ENCODE measurements at regions not wholly inside any gene's neighbourhood (a gene's known extent, or its start where the extent isn't known, plus 50 kb on each side); places are given as distances from the start of the nearest gene placed in this dataset.

DNA sequence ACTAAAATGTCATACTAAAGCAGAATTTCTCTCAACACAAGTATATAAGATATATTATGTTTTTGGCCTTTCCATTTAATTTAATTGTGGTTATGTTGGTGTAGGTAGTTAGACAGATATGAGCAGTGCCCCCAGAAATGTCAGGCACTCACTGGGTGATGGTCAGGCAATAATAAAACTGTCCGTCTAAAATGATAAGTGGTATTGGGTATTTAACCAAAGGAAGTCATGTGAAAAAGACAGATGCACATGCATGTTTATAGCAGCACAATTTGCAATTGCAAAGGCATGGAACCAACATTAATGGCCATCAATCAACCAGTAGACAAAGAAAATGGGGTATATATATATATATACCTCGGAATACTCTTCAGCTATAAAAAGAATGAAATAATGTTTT lies 936.6 kb upstream of the SLC39A10 start:
- no peaks in the 10 kb centered on the region for H3K4me1 Mint-ChIP-seq
- DNase-seq (ENCODE audit: low spot score) (no peak), ATAC-seq (no peak)
- H3K27me3 Mint-ChIP-seq (ENCODE audit: low read depth) = no peaks in the 10 kb centered on the region
- no peaks in the 10 kb centered on the region for H3K36me3 Mint-ChIP-seq
- H3K27ac Mint-ChIP-seq = no peak overlapping the region
- H3K9me3 Mint-ChIP-seq = no peaks in the 10 kb centered on the region
- H3K4me3 Mint-ChIP-seq = no peak overlapping the region
- POLR2A ChIA-PET = no interaction called here
- TF ChIP-seq NFYB (CRISPR knock-in tag; conservative IDR thresholded peaks at IDR 0.05; ENCODE audit: low read depth) (no peak), MXD4 (CRISPR knock-in tag; IDR thresholded peaks at IDR 0.05; ENCODE audit: borderline replicate concordance) (no peak), JUN (CRISPR knock-in tag; IDR thresholded peaks at IDR 0.05) (no peak), GTF2I (CRISPR knock-in tag; conservative IDR thresholded peaks at IDR 0.05) (no peak), JAZF1 (CRISPR knock-in tag; IDR thresholded peaks at IDR 0.05) (no peak), MYBL2 (CRISPR knock-in tag; IDR thresholded peaks at IDR 0.05) (no peak), EMX1 (CRISPR knock-in tag; IDR thresholded peaks at IDR 0.05) (no peak), KAT7 (CRISPR knock-in tag; IDR thresholded peaks at IDR 0.05; ENCODE audit: borderline replicate concordance) (no peak), TP53 (CRISPR knock-in tag; IDR thresholded peaks at IDR 0.05) (no peak), ZNF425 (CRISPR knock-in tag; conservative IDR thresholded peaks at IDR 0.05) (no peak), FOXJ3 (CRISPR knock-in tag; IDR thresholded peaks at IDR 0.05; ENCODE audit: borderline replicate concordance) (no peak), CREM (CRISPR knock-in tag; IDR thresholded peaks at IDR 0.05) (no peak), ATF6 (CRISPR knock-in tag; IDR thresholded peaks at IDR 0.05) (no peak), AR (CRISPR knock-in tag; IDR thresholded peaks at IDR 0.05) (no peak)
- TF ChIP-seq, protein P1, sequence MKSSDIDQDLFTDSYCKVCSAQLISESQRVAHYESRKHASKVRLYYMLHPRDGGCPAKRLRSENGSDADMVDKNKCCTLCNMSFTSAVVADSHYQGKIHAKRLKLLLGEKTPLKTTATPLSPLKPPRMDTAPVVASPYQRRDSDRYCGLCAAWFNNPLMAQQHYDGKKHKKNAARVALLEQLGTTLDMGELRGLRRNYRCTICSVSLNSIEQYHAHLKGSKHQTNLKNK (CRISPR knock-in tag; IDR thresholded peaks at IDR 0.05) = no peak
- TF ChIP-seq, protein P2, sequence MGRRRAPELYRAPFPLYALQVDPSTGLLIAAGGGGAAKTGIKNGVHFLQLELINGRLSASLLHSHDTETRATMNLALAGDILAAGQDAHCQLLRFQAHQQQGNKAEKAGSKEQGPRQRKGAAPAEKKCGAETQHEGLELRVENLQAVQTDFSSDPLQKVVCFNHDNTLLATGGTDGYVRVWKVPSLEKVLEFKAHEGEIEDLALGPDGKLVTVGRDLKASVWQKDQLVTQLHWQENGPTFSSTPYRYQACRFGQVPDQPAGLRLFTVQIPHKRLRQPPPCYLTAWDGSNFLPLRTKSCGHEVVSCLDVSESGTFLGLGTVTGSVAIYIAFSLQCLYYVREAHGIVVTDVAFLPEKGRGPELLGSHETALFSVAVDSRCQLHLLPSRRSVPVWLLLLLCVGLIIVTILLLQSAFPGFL (CRISPR knock-in tag; IDR thresholded peaks at IDR 0.05; ENCODE audit: borderline replicate concordance) = no peak
- TF ChIP-seq, protein P3, sequence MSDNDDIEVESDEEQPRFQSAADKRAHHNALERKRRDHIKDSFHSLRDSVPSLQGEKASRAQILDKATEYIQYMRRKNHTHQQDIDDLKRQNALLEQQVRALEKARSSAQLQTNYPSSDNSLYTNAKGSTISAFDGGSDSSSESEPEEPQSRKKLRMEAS (CRISPR knock-in tag; IDR thresholded peaks at IDR 0.05) = no peak
- CTCF ChIA-PET = no interaction called here

- Mint-ChIP-seq H3K27ac (no peak overlapping the region), H3K4me1 (no peaks in the 10 kb centered on the region), H3K36me3 (no peaks in the 10 kb centered on the region), H3K4me3 (no peak overlapping the region), H3K27me3 (ENCODE audit: low read depth) (no peaks in the 10 kb centered on the region), H3K9me3 (no peaks in the 10 kb centered on the region)
- CTCF ChIA-PET = no interaction called here
- no peak for ATAC-seq
- POLR2A ChIA-PET = no interaction called here
- no peak for DNase-seq (ENCODE audit: low spot score)
- TF ChIP-seq ZNF425 (CRISPR knock-in tag; conservative IDR thresholded peaks at IDR 0.05) (no peak), MYBL2 (CRISPR knock-in tag; IDR thresholded peaks at IDR 0.05) (no peak), ATF1 (CRISPR knock-in tag; IDR thresholded peaks at IDR 0.05) (no peak), ZNF512 (CRISPR knock-in tag; IDR thresholded peaks at IDR 0.05; ENCODE audit: borderline replicate concordance) (no peak)
- TF ChIP-seq, protein P4, sequence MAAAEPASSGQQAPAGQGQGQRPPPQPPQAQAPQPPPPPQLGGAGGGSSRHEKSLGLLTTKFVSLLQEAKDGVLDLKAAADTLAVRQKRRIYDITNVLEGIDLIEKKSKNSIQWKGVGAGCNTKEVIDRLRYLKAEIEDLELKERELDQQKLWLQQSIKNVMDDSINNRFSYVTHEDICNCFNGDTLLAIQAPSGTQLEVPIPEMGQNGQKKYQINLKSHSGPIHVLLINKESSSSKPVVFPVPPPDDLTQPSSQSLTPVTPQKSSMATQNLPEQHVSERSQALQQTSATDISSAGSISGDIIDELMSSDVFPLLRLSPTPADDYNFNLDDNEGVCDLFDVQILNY (CRISPR knock-in tag; IDR thresholded peaks at IDR 0.05) = no peak
- TF ChIP-seq, protein P5, sequence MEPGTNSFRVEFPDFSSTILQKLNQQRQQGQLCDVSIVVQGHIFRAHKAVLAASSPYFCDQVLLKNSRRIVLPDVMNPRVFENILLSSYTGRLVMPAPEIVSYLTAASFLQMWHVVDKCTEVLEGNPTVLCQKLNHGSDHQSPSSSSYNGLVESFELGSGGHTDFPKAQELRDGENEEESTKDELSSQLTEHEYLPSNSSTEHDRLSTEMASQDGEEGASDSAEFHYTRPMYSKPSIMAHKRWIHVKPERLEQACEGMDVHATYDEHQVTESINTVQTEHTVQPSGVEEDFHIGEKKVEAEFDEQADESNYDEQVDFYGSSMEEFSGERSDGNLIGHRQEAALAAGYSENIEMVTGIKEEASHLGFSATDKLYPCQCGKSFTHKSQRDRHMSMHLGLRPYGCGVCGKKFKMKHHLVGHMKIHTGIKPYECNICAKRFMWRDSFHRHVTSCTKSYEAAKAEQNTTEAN (CRISPR knock-in tag; IDR thresholded peaks at IDR 0.05) = no peak
Measured at GRCh38 chr2:194718881-194719280, 938.1 kb upstream of the SLC39A10 start.

All from WTC11 (cell line).